OCI-LY3 (cell line): ENCODE measurements at regions not wholly inside any gene's neighbourhood (a gene's known extent, or its start where the extent isn't known, plus 50 kb on each side); places are given as distances from the start of the nearest gene placed in this dataset.

ENCODE experiments used
- H2AFZ ChIP-seq: fragments of 200-600, 300-600 bp; shearing (Covaris generic); 2 replicates; pipeline ENCODE4 v1.6.0; 2014; ENCODE audit warnings: antibody characterized with exemption, low read depth, low read length
- H3K27ac ChIP-seq: fragments of 200-600, 300-600 bp; sonication (generic); 2 replicates; pipeline ENCODE4 v1.5.1; 2014; ENCODE audit warnings: mild to moderate bottlenecking, low read length, moderate library complexity, mixed read lengths
- H3K27me3 ChIP-seq: fragments of 200-600, 300-600 bp; sonication (generic); 2 replicates; pipeline ENCODE4 v1.6.1; 2014; ENCODE audit warnings: low read depth, low read length, mixed read lengths
- H3K36me3 ChIP-seq: fragments of 200-600, 300-600 bp; sonication (generic); replicated peaks from 2 replicates; pipeline ENCODE3; 2014; ENCODE audit warnings: low read depth, low read length, mixed read lengths
- H3K4me1 ChIP-seq: fragments of 300-600, 200-600 bp; sonication (generic); 2 replicates; pipeline ENCODE4 v1.6.1; 2014; ENCODE audit warnings: low read length, mixed read lengths
- H3K4me2 ChIP-seq: fragments of 200-600, 300-600 bp; sonication (generic); 2 replicates; pipeline ENCODE4 v1.6.1; 2014; ENCODE audit warnings: low read length, mixed read lengths
- H3K4me3 ChIP-seq: fragments of 300-600, 200-600 bp; sonication (generic); 2 replicates; pipeline ENCODE4 v1.5.1; 2014; ENCODE audit warnings: antibody characterized with exemption, mild to moderate bottlenecking, low read length, moderate library complexity
- H3K79me2 ChIP-seq: fragments of 300-600, 200-600 bp; shearing (Covaris generic); 2 replicates; pipeline ENCODE4 v1.6.1; 2014; ENCODE audit warnings: mild to moderate bottlenecking, low read length, mixed read lengths
- H3K9ac ChIP-seq: fragments of 300-600, 200-600 bp; shearing (Covaris generic); 2 replicates; pipeline ENCODE4 v1.6.0; 2014; ENCODE audit warnings: mild to moderate bottlenecking, low read length, moderate library complexity
- H3K9me3 ChIP-seq: fragments of 200-600, 300-600 bp; shearing (Covaris generic); 2 replicates; pipeline ENCODE4 v1.6.1; 2014; ENCODE audit warnings: low read length, mixed read lengths; ENCODE audit not compliant: insufficient read depth
- H4K20me1 ChIP-seq: fragments of 200-600, 300-600 bp; sonication (generic); 2 replicates; pipeline ENCODE4 v1.6.1; 2016; ENCODE audit warnings: low read length, mixed read lengths; ENCODE audit not compliant: insufficient read depth
- EZH2phosphoT487 ChIP-seq: fragments of 200-600 bp; shearing (Covaris generic); IDR thresholded peaks from 2 replicates; pipeline ENCODE4 v1.6.1; 2018; ENCODE audit warnings: antibody characterized with exemption, mixed run types, low read depth
- TF ChIP-seq, protein P1 (sequence below): fragments of 200-600, 300-600 bp; sonication (generic); IDR thresholded peaks from 2 replicates; pipeline ENCODE4 v1.5.1; 2014; ENCODE audit warnings: antibody characterized with exemption, low read length, low read depth

DNA sequence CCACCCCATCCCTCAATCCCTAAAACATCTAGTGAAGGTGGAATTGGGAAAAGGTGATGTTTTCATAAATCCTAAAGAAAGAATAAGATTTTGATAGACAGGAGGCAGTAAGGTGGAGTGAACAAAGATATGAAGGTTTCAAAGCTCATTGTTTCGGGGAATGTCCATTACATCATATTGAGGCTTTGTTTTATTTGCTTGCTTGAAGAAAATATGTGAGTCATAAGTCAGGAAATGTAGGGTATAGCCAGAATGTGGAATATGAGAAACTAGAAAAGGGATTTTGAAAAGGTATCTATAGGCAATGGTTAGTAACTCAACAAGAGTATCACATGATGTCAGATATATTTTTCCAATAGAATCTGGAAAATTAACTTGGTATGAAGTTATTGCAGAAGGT lies 1178.5 kb upstream of the ACVR2A start:
- H2AFZ ChIP-seq = no peak overlapping the region
- no peak overlapping the region for H3K4me3 ChIP-seq

DNA sequence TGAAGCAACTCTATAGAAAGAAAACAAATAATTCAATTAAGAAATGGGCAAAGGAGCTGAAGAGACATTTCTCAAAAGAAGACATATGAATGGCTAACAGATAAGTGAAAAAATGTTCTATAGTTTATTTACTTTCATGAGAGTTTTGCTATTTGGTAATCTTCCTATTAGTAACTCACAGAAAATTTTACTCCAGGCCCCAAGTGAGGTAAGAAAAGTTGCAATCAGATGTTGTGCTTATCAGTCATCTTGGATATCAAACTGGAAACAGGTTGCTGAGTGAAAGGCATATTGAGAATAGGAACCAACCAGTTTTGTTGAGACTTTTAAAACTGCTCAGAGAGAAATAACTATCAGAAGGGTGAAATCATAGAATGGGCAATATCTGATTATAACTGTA lies 1179.0 kb upstream of the ACVR2A start:
- Histone ChIP-seq H3K9ac (no peak overlapping the region), H3K79me2 (no peaks in the 10 kb centered on the region), H2AFZ (no peak overlapping the region), H3K27ac (no peak overlapping the region), H3K4me1 (no peaks in the 10 kb centered on the region), H3K36me3 (no peaks in the 10 kb centered on the region), H3K4me2 (no peak overlapping the region), H3K27me3 (0 out of 2 replicates have a peak, but pooled peaks cover 3% of the 10 kb centered on the region), H4K20me1 (no peaks in the 10 kb centered on the region), H3K4me3 (no peak overlapping the region), H3K9me3 (no peaks in the 10 kb centered on the region)
- no peak for TF ChIP-seq EZH2phosphoT487
- TF ChIP-seq, protein P1, sequence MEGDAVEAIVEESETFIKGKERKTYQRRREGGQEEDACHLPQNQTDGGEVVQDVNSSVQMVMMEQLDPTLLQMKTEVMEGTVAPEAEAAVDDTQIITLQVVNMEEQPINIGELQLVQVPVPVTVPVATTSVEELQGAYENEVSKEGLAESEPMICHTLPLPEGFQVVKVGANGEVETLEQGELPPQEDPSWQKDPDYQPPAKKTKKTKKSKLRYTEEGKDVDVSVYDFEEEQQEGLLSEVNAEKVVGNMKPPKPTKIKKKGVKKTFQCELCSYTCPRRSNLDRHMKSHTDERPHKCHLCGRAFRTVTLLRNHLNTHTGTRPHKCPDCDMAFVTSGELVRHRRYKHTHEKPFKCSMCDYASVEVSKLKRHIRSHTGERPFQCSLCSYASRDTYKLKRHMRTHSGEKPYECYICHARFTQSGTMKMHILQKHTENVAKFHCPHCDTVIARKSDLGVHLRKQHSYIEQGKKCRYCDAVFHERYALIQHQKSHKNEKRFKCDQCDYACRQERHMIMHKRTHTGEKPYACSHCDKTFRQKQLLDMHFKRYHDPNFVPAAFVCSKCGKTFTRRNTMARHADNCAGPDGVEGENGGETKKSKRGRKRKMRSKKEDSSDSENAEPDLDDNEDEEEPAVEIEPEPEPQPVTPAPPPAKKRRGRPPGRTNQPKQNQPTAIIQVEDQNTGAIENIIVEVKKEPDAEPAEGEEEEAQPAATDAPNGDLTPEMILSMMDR = no peak

More for the DNA sequence above, 1178.5 kb upstream of the ACVR2A start:
- H3K4me2 ChIP-seq = no peak overlapping the region
- H3K79me2 ChIP-seq = no peaks in the 10 kb centered on the region
- H3K4me1 ChIP-seq = no peaks in the 10 kb centered on the region
- TF ChIP-seq, protein P1 = no peak
- TF ChIP-seq EZH2phosphoT487 = no peak
- no peak overlapping the region for H3K27ac ChIP-seq
- 0 out of 2 replicates have a peak, but pooled peaks cover 3% of the 10 kb centered on the region for H3K27me3 ChIP-seq
- H3K9me3 ChIP-seq = no peaks in the 10 kb centered on the region
- no peaks in the 10 kb centered on the region for H3K36me3 ChIP-seq
- no peaks in the 10 kb centered on the region for H4K20me1 ChIP-seq
- H3K9ac ChIP-seq = no peak overlapping the region

DNA sequence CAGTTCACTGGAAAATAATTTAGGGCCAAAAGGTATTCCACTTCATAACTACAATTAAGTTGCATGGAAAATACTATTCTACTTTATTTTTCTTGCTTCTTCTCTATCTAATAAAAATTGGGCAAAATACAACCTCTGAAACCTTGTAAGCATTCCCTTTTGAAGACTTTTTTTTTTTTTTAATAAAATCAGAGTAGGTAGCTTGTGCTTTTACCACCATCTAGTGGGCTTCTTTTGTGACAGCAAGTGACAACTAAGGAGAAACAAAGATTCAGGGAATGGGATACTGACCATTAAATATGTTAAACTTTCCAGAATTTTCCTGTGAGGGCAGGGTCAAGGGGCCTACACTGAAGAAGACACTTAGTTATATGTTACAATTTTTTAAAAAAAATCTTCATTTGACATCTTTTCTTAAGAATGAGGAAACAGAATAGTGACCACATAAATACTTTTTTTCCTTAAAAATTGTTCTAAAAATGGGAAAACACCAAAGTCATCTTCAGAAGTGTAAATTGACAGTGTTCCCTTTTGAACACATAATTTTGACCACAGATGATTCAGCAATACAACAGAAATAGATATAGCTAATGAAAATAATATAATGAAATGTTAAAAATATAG lies 1183.2 kb upstream of the ACVR2A start:
- no peaks in the 10 kb centered on the region for H4K20me1 ChIP-seq
- H2AFZ ChIP-seq = no peak overlapping the region
- no peak for TF ChIP-seq EZH2phosphoT487
- TF ChIP-seq, protein P1 = peak; percentile 75
- no peak overlapping the region for H3K4me3 ChIP-seq
- no peaks in the 10 kb centered on the region for H3K36me3 ChIP-seq
- no peaks in the 10 kb centered on the region for H3K79me2 ChIP-seq
- H3K4me2 ChIP-seq = no peak overlapping the region
- no peak overlapping the region for H3K27ac ChIP-seq
- H3K9me3 ChIP-seq = no peaks in the 10 kb centered on the region
- no peaks in the 10 kb centered on the region for H3K4me1 ChIP-seq
- H3K9ac ChIP-seq = no peak overlapping the region
- 0 out of 2 replicates have a peak, but pooled peaks cover 3% of the 10 kb centered on the region for H3K27me3 ChIP-seq

DNA sequence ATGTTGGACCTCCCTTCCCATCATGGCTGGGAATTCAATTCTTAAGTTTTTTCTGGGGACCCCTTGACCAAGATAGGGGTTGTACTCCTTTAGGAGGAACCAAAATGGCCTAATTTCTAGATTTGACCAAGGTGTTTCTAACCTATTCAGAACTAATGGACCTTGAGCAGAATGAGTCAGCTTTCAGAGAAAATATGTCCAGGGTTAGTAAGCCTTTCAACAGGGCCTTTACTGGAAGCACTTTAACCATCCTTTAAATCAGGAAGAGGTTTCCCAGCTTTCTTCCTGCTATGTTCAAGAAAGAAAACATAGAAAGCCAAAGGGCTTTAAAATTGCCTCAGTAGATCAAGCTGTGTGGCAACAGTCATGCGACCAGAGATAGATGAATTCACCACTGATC lies 1184.9 kb upstream of the ACVR2A start:
- TF ChIP-seq, protein P1 = no peak
- TF ChIP-seq EZH2phosphoT487 = no peak
- Histone ChIP-seq H3K36me3 (no peaks in the 10 kb centered on the region), H3K27me3 (0 out of 2 replicates have a peak, but pooled peaks cover 3% of the 10 kb centered on the region), H2AFZ (no peak overlapping the region), H3K4me3 (no peak overlapping the region), H3K9me3 (no peaks in the 10 kb centered on the region), H3K79me2 (no peaks in the 10 kb centered on the region), H4K20me1 (no peaks in the 10 kb centered on the region), H3K4me2 (no peak overlapping the region), H3K9ac (no peak overlapping the region), H3K27ac (no peak overlapping the region), H3K4me1 (no peaks in the 10 kb centered on the region)
